HCT116 (cell line): ENCODE measurements at regions not wholly inside any gene's neighbourhood (a gene's known extent, or its start where the extent isn't known, plus 50 kb on each side); places are given as distances from the start of the nearest gene placed in this dataset.

Experiments
- ATAC-seq: fragments of 200-7000 bp; cut with Tn5 transposase; 2 replicates; pipeline ENCODE4 v1.9.1; 2020; ENCODE audit warnings: mild to moderate bottlenecking, moderate library complexity
- BruUV-seq: library from RNA; stranded (reverse); fragments of 400-500 nt; replicated peaks from 2 replicates; lab custom pipeline; 2021; lab: Mats Ljungman, UMichigan
- CTCF ChIA-PET: fragments of 300-600 bp; sonication (Branson Sonifier 250); formaldehyde crosslinking; loops from one replicate; lab custom pipeline; 2021; ENCODE audit warnings: antibody characterized with exemption; lab: Charles Lee
- POLR2A ChIA-PET: fragments of 300-600, 350-600 bp; sonication (Branson Sonifier 250); formaldehyde crosslinking; loops from one replicate; lab custom pipeline; 2021; ENCODE audit warnings: antibody characterized with exemption; lab: Charles Lee
- RAD21 ChIA-PET, 2 experiments: fragments of 300-600 bp; sonication (Branson Sonifier 250); formaldehyde crosslinking; loops; one replicate each; lab custom pipeline; 2023; ENCODE audit warnings: low total read pairs in 2 of 2; ENCODE audit not compliant: uncharacterized antibody in 2 of 2, unreplicated experiment in 2 of 2, low non-redundant PET in 1 of 2; lab: Charles Lee
- DNase-seq: peaks from one replicate; pipeline ENCODE4 v3.0.0-alpha.2; 2010; ENCODE audit warnings: low read depth, low spot score
- H2AFZ ChIP-seq: fragments of 200-600 bp; shearing (Covaris generic), sonication (generic); 2 replicates; pipeline ENCODE4 v1.6.1; 2017; ENCODE audit warnings: low read depth, mixed run types, mixed read lengths, antibody characterized with exemption, low read length; ENCODE audit not compliant: poor library complexity, severe bottlenecking
- H3K27ac ChIP-seq: 2 replicates; pipeline ENCODE4 v1.5.1; 2012; ENCODE audit warnings: low read depth, low read length
- H3K27me3 ChIP-seq: fragments of 200-600 bp; sonication (generic); 2 replicates; pipeline ENCODE4 v1.6.1; 2016; ENCODE audit warnings: mixed run types, low read length, mixed read lengths; ENCODE audit not compliant: insufficient read depth
- H3K36me3 ChIP-seq, 2 experiments: fragments of 200-500 bp in 1 of 2; fragments of 200-600 bp in 1 of 2; sonication (Bioruptor generic) in 1 of 2; sonication (generic) in 1 of 2; 2 replicates each; pipeline versions ENCODE4 v1.5.1 to v1.6.1; 2014 to 2016; ENCODE audit warnings: low read length in 2 of 2, inconsistent platforms in 1 of 2, mixed read lengths in 1 of 2, mixed run types in 1 of 2; ENCODE audit not compliant: insufficient read depth in 2 of 2, control insufficient read depth in 1 of 2
- H3K4me1 ChIP-seq, 2 experiments: fragments of 200-600 bp in 1 of 2; sonication (generic) in 1 of 2; 2 replicates each; pipeline versions ENCODE4 v1.5.1 to v1.6.1; 2012 to 2017; ENCODE audit warnings: low read length in 2 of 2, inconsistent platforms in 1 of 2, mild to moderate bottlenecking in 1 of 2, mixed read lengths in 1 of 2, mixed run types in 1 of 2, moderate library complexity in 1 of 2; ENCODE audit not compliant: insufficient read depth in 2 of 2, control insufficient read depth in 1 of 2
- H3K4me2 ChIP-seq: fragments of 200-600 bp; sonication (generic); 2 replicates; pipeline ENCODE4 v1.6.1; 2017; ENCODE audit warnings: mixed run types, low read length, mixed read lengths
- H3K4me3 ChIP-seq, 2 experiments: fragments of 200-600 bp in 1 of 2; sonication (generic) in 1 of 2; replicated peaks in 1 of 2; 2 replicates each; pipeline ENCODE4 v1.5.1; 2011 to 2016; ENCODE audit warnings: low read length in 2 of 2, control low read depth in 1 of 2, low read depth in 1 of 2, mild to moderate bottlenecking in 1 of 2, mixed read lengths in 1 of 2, mixed run types in 1 of 2
- H3K79me2 ChIP-seq: fragments of 200-600 bp; sonication (generic); 2 replicates; pipeline ENCODE4 v1.6.1; 2017; ENCODE audit warnings: mild to moderate bottlenecking, mixed run types, low read length, moderate library complexity, mixed read lengths; ENCODE audit not compliant: insufficient read depth
- H3K9ac ChIP-seq: fragments of 200-600 bp; sonication (generic); 2 replicates; pipeline ENCODE4 v1.6.1; 2016; ENCODE audit warnings: low read length, mixed read lengths
- H3K9me2 ChIP-seq: fragments of 200-600 bp; sonication (generic), shearing (Covaris generic); 2 replicates; pipeline ENCODE4 v1.6.1; 2017; ENCODE audit warnings: mixed run types, mild to moderate bottlenecking, moderate library complexity; ENCODE audit not compliant: insufficient read depth
- H3K9me3 ChIP-seq, 2 experiments: fragments of 200-500 bp in 1 of 2; fragments of 200-600 bp in 1 of 2; sonication (Bioruptor generic) in 1 of 2; sonication (generic) in 1 of 2; 2 replicates each; pipeline ENCODE4 v1.6.1; 2014 to 2017; ENCODE audit warnings: low read length in 2 of 2, mixed read lengths in 2 of 2, inconsistent platforms in 1 of 2, low read depth in 1 of 2, mild to moderate bottlenecking in 1 of 2, mixed run types in 1 of 2, moderate library complexity in 1 of 2; ENCODE audit not compliant: control insufficient read depth in 1 of 2, insufficient read depth in 1 of 2
- H4K20me1 ChIP-seq: fragments of 200-600 bp; sonication (generic), shearing (Covaris generic); 2 replicates; pipeline ENCODE4 v1.6.1; 2017; ENCODE audit warnings: mixed run types, mild to moderate bottlenecking, moderate library complexity; ENCODE audit not compliant: insufficient read depth
- ATF3 ChIP-seq: IDR thresholded peaks from 2 replicates; pipeline ENCODE4 v1.6.1; 2012
- CBX3 ChIP-seq: IDR thresholded peaks from 2 replicates; pipeline ENCODE4 v1.6.1; 2012; ENCODE audit warnings: low read depth
- CTCF ChIP-seq, 3 experiments: fragments of 200-600 bp in 1 of 3; sonication (generic) in 1 of 3; IDR thresholded peaks in 2 of 3; conservative IDR thresholded peaks in 1 of 3; 2 replicates each; pipeline ENCODE4 v1.5.1; 2012 to 2017; ENCODE audit warnings: low read depth in 2 of 3, low read length in 2 of 3, antibody characterized with exemption in 1 of 3, borderline replicate concordance in 1 of 3, control low read depth in 1 of 3, mild to moderate bottlenecking in 1 of 3, mixed read lengths in 1 of 3, mixed run types in 1 of 3, moderate library complexity in 1 of 3; ENCODE audit not compliant: insufficient read depth in 1 of 3
- JUND ChIP-seq: IDR thresholded peaks from 2 replicates; pipeline ENCODE4 v1.6.1; 2012
- MAX ChIP-seq: IDR thresholded peaks from 2 replicates; pipeline ENCODE4 v1.6.1; 2012
- POLR2AphosphoS5 ChIP-seq: IDR thresholded peaks from 2 replicates; pipeline ENCODE4 v1.6.1; 2011; ENCODE audit warnings: mild to moderate bottlenecking, low read depth, low read length, moderate library complexity
- SIN3A ChIP-seq: IDR thresholded peaks from 2 replicates; pipeline ENCODE4 v1.6.1; 2012; ENCODE audit warnings: low read depth
- SP1 ChIP-seq: IDR thresholded peaks from 2 replicates; pipeline ENCODE4 v1.6.1; 2012; ENCODE audit warnings: low read depth
- SRF ChIP-seq: IDR thresholded peaks from 2 replicates; pipeline ENCODE4 v1.6.1; 2012; ENCODE audit warnings: low read depth
- ZFX ChIP-seq: fragments of 450-650 bp; IDR thresholded peaks from 2 replicates; pipeline ENCODE4 v1.6.1; 2017
- intact Hi-C: fragments of 100-400 bp; cut with micrococcal nuclease; formaldehyde crosslinking; loops from 2 replicates; pipeline ENCODE4 v1.10.0; 2022
- TF ChIP-seq, protein P1 (sequence below): IDR thresholded peaks from 2 replicates; pipeline ENCODE4 v1.6.1; 2012; ENCODE audit warnings: low read depth

GRCh38 chr3:177536873-177537272 is 339.6 kb upstream of the TBL1XR1 start:
- no peak overlapping the region for H2AFZ ChIP-seq
- no peak overlapping the region for H3K4me3 ChIP-seq
- CTCF ChIA-PET: no interaction called here
- H3K79me2 ChIP-seq: no peaks in the 10 kb centered on the region
- POLR2A ChIA-PET: no interaction called here
- no peak overlapping the region for H3K27ac ChIP-seq
- ATAC-seq (no peak), DNase-seq (no peak)
- no peaks in the 10 kb centered on the region for H3K9me2 ChIP-seq
- H3K9ac ChIP-seq: no peak overlapping the region
- RAD21 ChIA-PET: no interaction called here
- H3K36me3 ChIP-seq: no peaks in the 10 kb centered on the region
- H3K4me1 ChIP-seq: no peaks in the 10 kb centered on the region
- no peak for TF ChIP-seq CBX3
- TF ChIP-seq MAX: no peak
- TF ChIP-seq ZFX: no peak
- no peak for TF ChIP-seq POLR2AphosphoS5
- no peak for TF ChIP-seq SRF
- no peak for TF ChIP-seq SP1
- no peak for TF ChIP-seq SIN3A
- no peak for TF ChIP-seq ATF3
- no peak for TF ChIP-seq JUND
- TF ChIP-seq, protein P1, sequence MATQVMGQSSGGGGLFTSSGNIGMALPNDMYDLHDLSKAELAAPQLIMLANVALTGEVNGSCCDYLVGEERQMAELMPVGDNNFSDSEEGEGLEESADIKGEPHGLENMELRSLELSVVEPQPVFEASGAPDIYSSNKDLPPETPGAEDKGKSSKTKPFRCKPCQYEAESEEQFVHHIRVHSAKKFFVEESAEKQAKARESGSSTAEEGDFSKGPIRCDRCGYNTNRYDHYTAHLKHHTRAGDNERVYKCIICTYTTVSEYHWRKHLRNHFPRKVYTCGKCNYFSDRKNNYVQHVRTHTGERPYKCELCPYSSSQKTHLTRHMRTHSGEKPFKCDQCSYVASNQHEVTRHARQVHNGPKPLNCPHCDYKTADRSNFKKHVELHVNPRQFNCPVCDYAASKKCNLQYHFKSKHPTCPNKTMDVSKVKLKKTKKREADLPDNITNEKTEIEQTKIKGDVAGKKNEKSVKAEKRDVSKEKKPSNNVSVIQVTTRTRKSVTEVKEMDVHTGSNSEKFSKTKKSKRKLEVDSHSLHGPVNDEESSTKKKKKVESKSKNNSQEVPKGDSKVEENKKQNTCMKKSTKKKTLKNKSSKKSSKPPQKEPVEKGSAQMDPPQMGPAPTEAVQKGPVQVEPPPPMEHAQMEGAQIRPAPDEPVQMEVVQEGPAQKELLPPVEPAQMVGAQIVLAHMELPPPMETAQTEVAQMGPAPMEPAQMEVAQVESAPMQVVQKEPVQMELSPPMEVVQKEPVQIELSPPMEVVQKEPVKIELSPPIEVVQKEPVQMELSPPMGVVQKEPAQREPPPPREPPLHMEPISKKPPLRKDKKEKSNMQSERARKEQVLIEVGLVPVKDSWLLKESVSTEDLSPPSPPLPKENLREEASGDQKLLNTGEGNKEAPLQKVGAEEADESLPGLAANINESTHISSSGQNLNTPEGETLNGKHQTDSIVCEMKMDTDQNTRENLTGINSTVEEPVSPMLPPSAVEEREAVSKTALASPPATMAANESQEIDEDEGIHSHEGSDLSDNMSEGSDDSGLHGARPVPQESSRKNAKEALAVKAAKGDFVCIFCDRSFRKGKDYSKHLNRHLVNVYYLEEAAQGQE: no peak
- no peak for TF ChIP-seq CTCF (IDR thresholded peaks at IDR 0.05 in 2 of 3, conservative IDR thresholded peaks at IDR 0.05 in 1 of 3; ENCODE audit: borderline replicate concordance in 1 of 3, insufficient read depth in 1 of 3, low read depth in 2 of 3, low read length in 2 of 3)
- intact Hi-C loops: no loop called here
- no peaks in the 10 kb centered on the region for H4K20me1 ChIP-seq
- no TSS peak for BruUV-seq
- no peaks in the 10 kb centered on the region for H3K9me3 ChIP-seq
- H3K27me3 ChIP-seq: no peaks in the 10 kb centered on the region
- no peak overlapping the region for H3K4me2 ChIP-seq
